Umbilical cord (tissue), 1 donor: ENCODE measurements at regions not wholly inside any gene's neighbourhood (a gene's known extent, or its start where the extent isn't known, plus 50 kb on each side); places are given as distances from the start of the nearest gene placed in this dataset.
A peak's percentile ranks its signal among the peaks of the same experiment; 100 is the strongest.
"Not testable (repeated sequence)": the region's sequence is repeated elsewhere in the genome, so short reads cannot be mapped to it uniquely, and the experiment has no call there.

Experiments used
- DNase-seq: peaks from one replicate; pipeline ENCODE4 v3.0.0-alpha.2; 2015; ENCODE audit warnings: low spot score

DNA sequence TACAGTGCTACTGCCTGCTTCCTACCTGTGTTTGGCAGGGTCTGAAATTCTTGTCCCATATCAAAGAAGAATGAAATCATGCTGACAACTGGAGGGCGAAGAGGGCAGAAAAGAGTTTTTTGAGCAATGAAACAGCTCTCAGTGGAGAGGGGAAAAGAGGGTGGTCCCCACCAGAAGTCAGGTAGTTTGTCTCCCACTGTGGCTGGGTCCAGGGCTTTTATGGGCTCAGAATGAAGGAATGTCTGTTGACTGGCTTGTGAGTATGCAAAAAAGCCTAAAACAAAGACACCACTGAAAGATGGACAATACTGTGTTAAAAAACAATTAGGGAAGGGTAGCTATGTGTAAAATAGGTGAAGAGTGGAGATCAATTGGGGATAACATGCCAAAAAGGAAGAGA, 115.0 kb downstream of the ADAM29 start:
- no peak for DNase-seq

DNA sequence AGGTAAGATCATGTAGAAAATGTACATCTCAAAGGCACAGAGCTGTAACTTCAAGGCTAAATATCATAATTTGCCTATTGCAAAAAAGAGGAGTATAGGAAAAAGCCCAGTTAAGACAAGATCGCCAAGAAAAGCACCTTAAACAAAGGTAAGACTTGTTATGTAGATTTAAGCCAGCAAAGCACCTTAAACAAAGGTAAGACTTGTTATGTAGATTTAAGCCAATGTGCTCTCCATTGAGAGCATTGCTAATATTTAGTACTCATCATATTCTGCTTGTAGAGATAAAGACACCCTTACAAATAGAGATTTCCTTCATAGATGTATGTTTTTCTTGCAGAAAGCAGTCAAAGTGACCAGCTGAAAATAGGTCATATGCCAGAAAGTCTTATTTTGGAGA, 115.8 kb downstream of the ADAM29 start:
- no peak for DNase-seq

DNA sequence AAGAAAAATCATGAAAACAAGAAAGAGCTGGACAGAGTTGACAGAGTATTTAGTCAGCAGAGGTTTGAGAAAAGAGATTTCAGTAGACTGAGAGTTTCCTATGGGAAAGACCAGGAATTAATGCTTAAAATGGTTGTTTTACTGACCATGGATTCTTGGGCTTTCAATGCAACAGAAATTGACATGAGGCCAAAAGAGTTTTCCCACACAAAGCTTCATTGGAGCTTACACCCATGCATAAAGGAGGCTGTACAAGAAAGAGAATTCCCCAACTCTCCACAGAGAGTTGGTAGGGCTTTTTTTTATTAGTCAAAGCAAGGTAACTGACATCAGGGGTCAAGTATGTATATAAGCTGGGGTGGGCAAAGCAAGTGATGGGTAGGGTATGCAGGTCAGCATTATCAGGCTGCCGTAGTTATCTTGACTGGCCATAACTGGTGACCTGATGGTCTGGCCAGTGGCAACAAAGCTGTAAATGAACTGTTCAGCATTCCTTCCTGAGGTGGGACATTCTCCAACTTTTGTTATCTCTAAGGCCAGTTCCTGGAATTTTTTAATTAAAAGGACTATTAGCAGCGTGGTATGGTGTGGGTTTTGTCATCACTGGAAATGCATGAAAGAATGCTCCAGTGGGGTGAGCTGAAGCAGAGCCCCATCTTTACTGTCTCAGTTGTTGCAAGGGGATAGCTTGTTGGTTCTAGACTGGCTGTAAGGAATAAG, 117.0 kb downstream of the ADAM29 start:
- no peak for DNase-seq

- DNase-seq = no peak
Observed at GRCh38 chr4:175035905-175036304, 117.7 kb downstream of the ADAM29 start.

GRCh38 chr4:175048111-175048784, 130.1 kb downstream of the ADAM29 start:
- DNase-seq = no peak

- DNase-seq = no peak
Observed at GRCh38 chr4:175048906-175049305, 130.7 kb downstream of the ADAM29 start.

DNA sequence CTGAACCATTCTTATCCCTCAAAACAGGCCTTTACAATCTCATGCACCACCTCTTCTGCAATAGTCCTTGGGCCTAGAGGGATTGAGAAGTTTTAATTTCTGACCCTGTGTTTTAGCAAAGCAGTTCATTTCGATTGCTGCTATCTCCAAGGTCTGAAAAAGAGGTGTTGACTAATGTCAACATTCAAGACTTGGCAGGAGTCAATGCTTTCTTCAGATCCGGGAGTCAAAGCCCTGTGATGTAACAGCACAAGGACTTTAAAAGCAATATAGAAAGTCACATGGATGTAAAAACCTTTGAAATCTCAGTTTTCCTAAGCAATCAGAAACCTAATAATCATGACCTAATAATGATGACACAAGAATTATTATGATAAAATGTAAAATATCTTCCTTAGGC, 133.8 kb downstream of the ADAM29 start:
- DNase-seq = no peak

- DNase-seq = no peak
Observed at GRCh38 chr4:175054980-175055379, 136.8 kb downstream of the ADAM29 start.

- no peak for DNase-seq
Observed at GRCh38 chr4:175062183-175062592, 144.0 kb downstream of the ADAM29 start.

DNA sequence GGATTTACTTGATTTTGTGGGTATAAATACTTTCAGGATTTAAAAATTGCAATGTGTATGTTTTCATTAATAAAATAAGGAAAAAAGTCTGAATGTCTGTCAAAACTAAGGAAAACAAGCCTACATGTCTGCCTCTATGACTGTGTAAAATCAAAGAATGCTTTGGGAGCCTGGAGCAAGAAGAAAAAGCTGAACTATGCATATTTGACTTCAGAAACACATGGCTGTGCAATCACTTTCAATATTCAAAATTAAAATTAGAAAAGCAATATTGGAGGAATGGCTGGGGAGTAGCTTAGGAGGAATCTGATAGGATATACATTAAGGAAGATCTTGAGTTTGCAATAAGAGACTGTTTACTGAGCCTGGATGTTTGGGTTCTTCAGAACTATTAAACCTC, 147.1 kb downstream of the ADAM29 start:
- no peak for DNase-seq

DNA sequence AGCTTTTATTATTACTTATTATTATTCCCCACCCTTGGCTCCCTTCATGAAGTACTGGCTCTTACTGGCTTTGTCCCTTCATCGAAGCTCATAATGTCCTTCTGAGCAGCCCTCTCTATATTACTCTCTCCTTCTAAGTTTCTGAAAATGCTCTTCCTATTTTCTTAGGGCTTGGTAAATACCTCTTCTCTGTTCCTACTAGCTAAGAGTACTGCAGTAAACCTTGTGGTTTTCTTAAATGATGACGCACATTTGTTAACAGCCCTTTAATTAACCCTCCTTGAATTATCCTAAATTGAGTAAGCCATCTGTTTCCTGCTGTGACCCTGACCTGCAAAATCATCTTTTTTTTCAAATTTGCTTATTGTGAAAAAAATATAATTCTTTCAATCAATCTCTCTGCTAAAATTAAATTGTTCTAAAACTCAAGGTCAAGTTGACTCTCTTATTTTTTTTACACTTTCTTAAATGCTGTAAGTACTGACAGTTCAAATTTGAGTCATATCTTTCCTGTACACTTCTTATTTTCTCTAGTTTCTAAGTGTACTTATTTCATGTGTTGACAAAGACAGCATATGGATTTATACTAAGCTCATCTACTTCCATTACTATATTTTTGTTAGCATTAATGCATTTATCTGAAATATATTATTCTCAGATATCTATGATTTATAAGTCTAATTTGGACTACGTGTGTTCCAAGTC, 148.9 kb downstream of the ADAM29 start:
- DNase-seq = no peak

- DNase-seq = no peak
Observed at GRCh38 chr4:175068266-175068665, 150.1 kb downstream of the ADAM29 start.

DNA sequence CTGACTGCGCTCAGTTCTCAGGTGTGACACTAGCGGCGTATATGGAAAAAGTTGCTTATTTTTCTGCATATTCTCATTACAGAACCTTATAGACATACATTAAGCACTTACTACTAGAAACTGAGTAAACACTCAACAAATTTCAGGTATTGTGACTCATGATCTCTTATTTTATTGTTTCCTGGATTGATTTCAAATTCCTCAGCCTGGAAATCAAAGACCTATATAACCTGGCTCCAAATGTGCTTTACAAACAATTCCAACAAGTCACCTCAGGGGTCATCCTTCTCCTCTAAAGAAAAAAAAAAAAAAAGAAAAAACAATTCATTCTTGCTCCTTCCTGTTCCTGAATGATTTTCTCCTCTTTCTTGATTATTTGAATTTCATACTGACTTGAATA, 152.3 kb downstream of the ADAM29 start:
- DNase-seq = no peak

DNA sequence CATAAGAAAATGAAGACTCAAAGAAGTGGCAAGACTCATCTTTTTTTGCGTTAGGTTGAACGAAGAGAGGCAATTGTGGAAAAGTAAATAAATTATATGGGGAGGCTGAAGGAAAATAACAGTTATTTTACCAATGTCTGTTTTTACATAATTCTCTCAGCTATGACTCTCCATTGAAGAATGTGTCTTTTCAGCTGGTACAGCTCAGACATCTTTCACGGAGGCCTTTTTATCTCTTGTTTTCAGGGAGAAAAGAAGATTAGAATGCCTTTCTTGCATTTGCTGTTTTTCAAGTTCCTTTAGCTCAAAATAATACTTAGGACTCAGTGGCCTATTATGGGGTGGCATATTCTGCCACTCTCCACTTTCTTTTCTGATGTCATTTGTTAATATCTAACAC, 153.0 kb downstream of the ADAM29 start:
- peak; percentile 0 for DNase-seq

DNA sequence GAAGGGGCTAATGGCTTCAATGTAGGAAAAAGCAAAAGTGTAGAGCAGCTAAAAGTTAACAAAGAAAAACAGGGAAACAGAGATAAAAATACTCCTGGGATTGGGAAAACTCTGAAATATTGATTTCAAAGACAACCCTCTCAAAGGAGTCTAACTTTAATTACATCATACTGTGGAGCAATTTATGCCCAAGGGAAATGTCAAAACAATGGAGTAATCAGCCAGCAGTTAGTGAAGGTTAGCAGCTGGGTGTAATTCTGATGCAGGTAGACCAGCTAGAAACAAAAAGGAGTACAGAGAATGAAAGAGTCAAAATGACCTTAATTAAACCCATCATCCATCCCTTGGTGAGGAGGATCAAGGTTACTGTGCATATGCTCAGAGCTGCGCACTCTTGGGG, 169.0 kb downstream of the ADAM29 start:
- no peak for DNase-seq

GRCh38 chr4:175090116-175090515, 172.0 kb downstream of the ADAM29 start:
- no peak for DNase-seq

DNA sequence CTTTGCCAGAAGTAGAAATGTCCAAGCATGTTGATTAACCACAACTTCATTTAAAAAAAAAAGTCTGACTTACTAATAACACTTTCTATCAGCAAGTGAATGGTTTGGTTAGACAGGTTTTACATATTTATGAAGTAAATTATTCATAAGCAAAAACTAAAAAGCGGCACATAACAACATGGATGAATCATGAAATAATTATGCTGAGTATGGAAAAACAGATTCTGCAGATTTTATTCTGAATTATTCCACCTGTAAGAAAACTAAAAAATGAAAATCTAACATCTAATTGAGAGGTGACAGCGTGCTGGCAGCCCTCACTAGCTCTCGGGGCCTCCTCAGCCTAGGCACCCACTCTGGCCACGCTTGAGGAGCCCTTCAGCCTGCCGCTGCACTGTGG, 173.5 kb downstream of the ADAM29 start:
- no peak for DNase-seq

- DNase-seq = no peak
Observed at GRCh38 chr4:175092114-175092513, 174.0 kb downstream of the ADAM29 start.

DNA sequence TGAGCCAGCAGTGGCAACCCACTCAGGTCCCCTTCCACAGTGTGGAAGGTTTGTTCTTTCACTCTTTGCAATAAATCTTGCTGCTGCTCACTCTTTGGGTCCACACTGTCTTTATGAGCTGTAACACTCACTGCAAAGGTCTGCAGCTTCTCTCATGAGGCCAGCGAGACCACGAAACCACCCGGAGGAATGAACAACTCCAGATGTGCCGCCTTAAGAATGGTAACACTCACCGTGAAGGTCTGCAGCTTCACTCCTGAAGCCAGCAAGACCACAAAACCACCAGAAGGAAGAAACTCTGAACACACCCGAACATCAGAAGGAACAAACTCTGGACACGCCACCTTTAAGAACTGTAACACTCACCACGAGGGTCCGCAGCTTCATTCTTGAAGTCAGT, 174.9 kb downstream of the ADAM29 start:
- DNase-seq = not testable (repeated sequence)

DNA sequence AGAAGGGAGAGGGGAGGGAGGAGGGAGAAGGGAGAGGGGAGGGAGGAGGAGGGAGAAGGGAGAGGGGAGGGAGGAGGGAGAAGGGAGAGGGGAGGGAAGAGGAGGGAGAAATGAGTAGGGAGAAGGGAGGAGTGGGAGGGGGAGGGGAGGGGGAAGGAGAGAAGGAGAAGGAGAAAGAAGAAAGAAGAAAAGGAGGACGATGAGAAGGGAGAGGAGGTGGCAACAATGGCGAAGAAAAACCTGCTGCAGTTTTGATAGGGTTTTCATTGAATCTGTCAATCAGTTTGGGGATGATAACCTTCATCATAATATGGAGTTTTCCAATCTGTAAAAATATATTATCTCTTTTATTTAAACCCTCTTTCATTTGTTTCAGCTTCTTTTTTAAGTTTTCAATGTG, 185.2 kb downstream of the ADAM29 start:
- no peak for DNase-seq

GRCh38 chr4:175106301-175106700, 188.1 kb downstream of the ADAM29 start:
- no peak for DNase-seq

DNA sequence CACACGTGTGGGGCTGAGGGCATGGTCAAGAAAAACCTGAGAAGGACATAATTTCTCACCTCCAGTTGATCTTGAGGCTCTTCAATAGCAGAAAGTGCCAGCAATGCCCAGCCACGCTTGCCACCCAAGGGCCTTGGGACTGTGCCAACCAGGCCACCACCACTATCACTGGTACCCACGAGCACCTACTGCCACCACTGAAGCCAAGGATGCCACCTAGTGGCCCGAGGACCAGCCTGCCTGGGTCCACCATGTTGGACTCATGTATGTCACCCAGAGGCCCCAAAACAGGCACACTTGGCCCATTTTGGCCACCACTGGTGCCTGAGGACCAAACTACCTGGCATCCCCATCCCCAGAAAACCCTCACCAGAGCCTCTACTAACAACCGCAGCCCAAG, 191.8 kb downstream of the ADAM29 start:
- DNase-seq = no peak
